HL-60/S4 treated with retinoic acid at 250 ng/mL for 4 days and 3 days (cell line): ENCODE measurements at regions not wholly inside any gene's neighbourhood (a gene's known extent, or its start where the extent isn't known, plus 50 kb on each side); places are given as distances from the start of the nearest gene placed in this dataset.
"Not testable (repeated sequence)": the region's sequence is repeated elsewhere in the genome, so short reads cannot be mapped to it uniquely, and the experiment has no call there.

Experiments used
- in situ Hi-C: fragments of 300-500 bp; cut with MboI; formaldehyde crosslinking; loops from 2 replicates; pipeline ENCODE4 v1.7.0; 2022; ENCODE audit warnings: low sequenced_read_pairs

DNA sequence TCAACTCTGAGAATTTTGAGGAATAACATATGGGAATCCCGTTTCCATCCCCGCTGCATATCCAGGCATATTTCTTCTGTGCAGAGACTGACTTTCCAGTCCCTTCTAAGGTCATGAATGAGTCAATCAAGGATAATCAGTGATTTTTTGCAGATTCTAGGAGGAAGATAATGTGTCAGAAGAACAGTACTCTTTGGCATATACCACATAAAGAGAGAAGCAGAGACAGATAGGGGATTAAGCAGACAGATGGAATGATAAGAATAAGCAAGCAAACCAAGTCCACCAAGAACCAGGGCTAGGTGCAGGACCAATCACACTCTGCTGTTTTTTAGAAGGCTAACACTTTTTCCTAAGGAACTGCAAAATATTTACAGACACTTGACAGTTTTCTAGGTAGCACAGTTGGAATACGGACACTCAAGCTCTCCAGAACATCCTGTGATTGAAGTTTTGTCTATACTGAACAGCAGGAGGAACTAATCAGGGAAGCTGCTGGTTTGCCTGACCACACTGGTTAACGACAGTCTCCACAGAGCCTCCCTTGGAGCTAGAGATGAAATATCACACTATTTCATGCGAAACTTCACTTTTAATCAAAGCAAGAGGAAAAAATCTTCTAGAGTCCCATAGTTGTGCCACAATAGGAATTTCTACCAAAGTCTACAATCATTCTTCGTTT, 450.0 kb upstream of the KCNMB2 start:
- in situ Hi-C loops = no loop called here

DNA sequence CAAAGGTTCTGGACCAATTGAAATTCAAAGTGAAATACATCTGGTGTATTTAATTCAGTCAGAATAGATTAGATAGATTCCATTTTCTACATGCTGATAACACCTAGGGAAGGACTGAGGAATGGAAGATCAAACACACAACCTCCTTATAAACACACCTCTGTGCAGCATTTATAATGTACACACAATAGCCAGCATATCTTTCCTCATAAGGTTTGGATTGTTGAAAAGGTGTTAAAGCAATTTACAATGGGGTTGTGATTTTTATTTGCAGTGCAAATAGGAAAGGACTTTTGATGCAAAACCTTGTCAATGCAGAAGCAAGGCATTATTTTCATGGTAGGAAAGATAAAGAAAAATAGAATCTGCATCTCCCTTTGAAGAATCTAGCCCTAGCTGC, 448.9 kb upstream of the KCNMB2 start:
- in situ Hi-C loops = no loop called here

DNA sequence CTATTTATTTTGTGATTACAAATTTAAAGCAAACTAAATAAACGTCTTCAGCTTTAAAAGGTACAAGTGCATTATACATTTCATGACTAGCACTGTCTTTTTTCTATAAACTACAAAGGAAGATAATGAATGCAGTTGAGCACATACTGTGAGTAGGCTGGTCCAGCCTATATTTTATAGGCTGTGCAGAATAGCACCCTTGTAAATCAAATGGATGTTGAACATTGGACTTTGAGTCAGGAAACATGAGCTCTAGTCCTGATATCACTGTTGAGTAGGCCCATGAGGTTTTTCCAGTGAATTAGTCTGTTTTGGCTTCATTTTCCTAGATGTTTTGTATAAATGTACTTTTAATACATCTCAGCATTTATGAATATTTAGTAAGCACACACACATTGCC, 447.3 kb upstream of the KCNMB2 start:
- in situ Hi-C loops = no loop called here

DNA sequence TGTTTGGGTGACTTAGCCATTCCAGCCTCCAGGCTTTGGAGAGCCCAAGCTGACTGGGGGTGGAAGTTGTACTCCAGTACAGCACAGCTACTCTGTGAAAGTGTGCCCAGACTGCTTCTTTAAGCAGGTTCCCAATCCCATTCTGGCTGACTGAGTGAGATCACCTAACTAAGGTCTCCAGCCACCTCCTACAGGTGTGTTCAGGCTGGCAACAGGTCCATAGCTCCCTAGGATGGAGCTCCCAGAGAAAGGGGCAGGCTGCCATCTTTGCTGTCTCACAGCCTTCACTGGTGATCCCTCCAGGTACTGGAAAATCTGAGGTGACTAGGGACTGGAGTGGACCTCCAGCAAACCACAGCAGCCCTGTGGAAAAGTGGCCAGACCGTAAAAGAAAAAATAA, 445.3 kb upstream of the KCNMB2 start:
- in situ Hi-C loops = no loop called here

DNA sequence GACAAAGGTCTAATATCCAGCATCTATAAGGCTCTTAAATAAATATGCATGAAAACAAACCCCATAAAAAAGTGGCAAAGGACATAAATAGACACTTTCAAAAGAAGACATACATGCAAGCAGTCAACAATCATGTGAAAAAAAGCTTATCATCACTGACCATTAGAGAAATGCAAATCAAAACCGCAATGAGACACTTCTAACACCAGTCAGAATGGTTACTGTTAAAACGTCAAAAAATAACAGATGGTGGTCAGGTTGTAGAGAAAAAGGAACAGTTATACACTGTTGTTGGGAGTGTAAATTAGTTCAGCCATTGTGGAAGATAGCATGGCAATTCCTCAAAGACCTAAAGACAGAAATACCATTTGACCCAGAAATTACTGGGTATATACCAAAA, 440.7 kb upstream of the KCNMB2 start:
- in situ Hi-C loops = no loop called here

DNA sequence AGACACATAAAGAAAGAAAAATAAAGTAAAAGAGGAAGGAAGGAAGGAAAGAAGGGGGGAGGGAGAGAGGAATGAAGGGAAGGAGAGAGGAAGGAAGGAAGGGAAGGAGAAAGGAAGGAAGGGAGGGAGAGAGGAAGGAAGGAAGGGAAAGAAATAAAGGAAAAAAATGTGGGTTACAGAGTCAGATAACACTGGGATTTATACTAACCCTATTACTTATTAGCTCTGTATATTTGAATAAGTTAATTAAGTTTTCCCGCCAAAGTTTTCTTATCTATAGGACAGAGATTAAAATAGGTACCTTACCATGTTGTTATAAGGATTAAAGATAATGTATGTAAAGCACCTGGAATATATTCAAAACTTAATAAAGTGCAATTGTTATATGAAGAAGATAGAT, 439.3 kb upstream of the KCNMB2 start:
- in situ Hi-C loops = no loop called here

DNA sequence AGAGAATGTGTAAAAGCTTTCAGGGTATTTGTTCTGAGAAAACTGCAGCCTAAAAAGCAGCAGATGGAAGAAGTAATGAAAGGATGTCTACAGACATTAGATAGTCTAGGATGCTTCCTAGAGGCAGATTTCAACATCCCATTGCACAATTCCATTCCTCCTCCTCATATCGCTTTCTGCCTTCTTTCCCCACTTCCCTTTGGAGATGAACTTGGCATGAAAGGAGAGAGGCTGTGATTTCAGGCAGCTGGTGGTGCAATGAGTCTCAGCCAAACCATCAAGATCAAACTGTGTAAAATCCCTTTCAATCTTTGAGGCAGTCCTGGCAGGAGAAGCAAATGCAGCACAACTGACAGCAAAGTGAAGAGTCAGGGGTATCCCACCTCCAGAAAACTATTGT, 438.7 kb upstream of the KCNMB2 start:
- in situ Hi-C loops = no loop called here

DNA sequence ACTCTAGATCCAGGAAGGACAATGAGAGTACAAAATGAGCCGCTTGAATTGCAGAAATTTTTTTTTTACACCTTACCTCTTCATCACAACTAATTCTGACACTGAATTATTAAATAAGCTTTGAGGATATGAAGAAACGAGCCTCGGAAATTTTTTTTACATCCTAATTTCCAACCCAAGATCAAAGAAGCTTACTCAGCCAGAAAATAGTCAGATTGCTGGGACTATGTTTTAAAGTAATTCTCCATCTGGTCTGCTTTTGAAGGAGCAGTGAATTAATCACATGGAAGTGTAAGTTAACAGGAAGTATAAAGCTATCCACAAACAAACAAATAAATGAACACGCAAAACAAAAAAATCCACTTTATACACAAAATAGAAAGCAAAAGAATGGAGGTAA, 437.0 kb upstream of the KCNMB2 start:
- in situ Hi-C loops = no loop called here

DNA sequence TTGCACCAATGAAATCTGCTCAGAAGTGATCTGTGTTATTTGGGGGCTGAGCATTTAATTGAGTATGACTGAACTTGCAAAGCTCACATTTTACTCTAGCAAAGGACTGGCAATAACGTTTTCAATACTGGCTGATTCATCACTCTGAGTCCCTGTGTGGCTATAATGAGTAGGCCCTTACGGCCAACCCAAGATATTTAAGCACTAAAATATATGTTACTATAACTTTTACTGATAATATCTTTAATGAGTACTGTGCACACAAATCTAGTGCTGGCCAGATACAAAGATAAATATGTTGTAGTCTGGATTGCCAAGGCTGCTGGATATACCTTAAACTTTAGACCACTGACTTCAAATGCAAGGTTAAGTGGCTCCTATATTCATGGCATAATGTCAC, 436.4 kb upstream of the KCNMB2 start:
- in situ Hi-C loops = no loop called here

DNA sequence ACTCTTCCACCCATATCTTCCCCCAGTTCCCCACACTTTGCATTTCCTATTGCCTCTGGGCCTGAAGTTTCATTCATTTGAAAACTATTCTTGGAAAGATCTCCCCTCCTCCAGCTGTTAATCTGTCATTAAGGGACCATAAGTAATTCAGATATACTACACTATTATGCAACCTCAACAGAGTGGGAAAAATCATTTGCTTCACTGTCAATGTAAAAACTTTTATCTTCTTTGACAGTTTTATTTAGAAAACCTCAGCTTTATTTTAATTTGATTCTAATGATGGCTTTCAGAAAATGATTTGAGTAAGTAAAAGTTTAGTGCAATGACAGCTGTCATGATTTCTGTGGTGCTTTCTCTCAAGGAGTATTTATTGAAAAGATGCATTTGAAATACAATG, 435.3 kb upstream of the KCNMB2 start:
- in situ Hi-C loops = no loop called here

DNA sequence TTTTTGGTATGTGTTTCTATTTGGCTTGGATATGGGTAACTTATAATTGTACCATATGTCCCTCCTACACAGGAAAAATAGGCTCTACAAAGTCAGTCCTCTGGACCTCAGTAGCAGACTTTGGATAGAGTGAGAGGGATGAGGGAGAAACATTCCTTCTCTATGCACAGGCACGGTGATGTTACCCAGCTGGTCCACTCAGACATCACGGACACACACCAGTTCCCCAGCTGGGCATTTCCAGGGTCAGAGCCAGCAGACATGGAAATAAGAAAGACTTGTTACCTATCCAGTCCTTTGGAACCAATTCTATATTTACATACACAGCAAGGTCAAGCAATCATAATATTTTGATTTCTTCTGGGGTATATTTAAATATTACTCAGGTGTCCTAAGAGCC, 433.1 kb upstream of the KCNMB2 start:
- in situ Hi-C loops = no loop called here

DNA sequence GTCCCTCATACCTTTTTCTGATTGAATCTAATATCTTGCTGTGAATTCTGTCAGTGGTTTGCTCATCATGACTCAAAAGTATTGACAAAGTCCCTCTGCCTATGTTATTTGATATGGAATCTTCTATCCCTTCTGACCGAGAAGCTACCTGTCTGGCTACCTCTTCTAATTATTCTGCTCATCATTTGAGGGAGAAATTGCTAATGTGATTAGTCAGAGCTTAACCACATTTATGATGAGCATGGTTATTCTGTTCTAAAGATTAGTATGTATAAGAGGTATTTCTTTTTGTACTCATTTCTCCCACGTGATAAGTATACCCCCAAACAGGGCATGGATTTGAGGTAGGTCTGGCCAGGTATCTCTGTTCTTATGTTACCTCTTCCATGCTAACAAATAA, 428.4 kb upstream of the KCNMB2 start:
- in situ Hi-C loops = no loop called here

DNA sequence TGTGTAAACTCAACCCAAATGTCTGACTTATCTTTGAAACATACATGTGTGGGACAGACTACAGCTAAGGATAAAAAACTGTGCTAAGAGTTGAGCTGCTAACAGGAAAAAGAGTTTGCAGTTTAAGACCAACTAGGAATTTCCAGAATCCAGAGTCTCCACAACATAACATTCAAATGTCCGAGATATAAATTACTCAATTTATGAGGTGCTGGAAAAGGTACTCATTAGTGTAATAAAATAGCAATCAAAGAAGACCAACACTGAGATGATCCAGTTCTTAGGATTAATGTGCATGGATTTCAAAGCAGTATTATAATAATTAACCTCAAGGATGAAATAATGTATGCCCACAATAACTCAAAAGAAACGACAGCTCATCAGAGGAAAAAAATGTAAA, 426.5 kb upstream of the KCNMB2 start:
- in situ Hi-C loops = no loop called here

DNA sequence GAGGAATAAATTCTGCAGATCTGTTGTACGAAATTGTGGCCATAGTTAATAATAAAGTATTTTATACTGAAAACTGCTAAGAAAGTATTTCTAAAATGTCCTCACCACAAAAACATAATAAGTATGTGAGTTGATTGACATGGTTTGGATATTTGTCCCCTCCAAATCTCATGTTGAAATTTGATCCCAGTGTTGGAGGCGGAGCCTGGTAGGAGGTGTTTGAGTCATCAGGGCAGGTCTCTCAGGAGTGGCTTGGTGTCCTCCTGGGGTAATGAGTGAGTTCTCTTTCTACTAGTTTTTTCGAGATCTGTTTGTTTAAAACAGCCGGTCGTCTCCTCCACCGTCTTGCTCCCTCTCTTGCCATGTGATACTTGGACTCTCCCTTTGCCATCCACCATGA, 424.1 kb upstream of the KCNMB2 start:
- in situ Hi-C loops = no loop called here

DNA sequence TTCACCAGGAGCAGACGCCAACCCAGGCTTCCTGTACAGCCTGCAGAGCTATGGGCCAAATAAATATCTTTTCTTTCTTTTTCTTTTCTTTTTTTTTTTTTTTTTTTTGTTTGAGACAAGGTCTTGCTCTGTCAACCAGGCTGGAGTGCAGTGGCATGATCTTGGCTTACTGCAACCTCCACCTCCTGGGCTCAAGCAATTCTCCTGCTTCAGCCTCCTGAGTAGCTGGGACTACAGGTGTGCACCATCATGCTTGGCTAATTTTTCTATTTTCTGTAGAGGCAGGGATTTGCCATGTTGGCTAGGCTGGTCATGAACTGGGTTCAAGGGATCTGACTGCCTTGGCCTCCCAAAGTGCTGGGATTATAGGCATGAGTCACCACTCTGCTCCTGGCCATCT, 423.7 kb upstream of the KCNMB2 start:
- in situ Hi-C loops = not testable (repeated sequence)

DNA sequence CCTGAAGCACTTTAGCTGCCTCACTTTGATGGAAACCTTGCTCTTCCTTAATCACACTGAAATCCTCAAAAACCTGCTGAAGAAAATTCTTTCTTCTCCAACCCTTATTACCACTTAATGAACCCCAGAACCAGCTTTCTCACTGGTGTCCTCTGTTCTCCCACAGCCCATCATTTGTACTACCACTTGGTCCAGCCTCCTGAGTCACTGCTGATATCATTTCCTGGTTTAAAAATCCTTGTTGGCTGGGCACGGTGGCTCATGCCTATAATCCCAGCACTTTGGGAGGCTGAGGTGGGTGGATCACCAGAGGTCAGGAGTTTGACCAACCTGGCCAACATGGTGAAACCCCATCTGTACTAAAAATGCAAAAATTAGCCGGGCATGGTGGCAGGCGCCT, 418.6 kb upstream of the KCNMB2 start:
- in situ Hi-C loops = no loop called here

DNA sequence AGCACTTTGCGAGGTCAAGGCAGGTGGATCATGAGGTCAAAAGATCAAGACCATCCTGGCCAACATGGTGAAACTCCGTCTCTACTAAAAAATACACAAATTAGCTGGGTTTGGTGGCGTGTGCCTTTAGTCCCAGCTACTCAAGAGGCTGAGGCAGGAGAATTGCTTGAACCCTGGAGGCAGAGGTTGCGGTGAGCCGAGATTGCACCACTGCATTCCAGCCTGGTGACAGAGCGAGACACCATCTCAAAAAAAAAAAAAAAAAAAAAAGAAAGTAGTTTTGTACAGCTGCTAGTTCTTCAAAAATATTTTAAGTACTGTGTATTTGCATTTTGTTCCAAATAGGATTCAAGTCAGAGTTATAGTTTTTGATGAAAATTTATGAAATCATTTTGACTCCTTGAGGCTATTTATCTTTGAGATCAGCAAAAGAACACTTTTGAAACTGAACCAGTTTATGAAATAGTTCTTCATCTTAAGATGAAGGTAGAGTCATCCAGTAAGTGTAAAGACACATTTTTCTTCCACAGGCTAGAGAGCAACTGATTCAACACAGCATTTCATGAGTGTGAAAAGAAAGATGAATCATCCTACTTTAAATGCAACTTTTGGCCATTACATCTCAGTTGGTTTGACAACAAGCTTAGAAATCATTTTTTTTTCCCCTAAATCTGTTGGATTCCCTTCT, 416.5 kb upstream of the KCNMB2 start:
- in situ Hi-C loops = not testable (repeated sequence)

DNA sequence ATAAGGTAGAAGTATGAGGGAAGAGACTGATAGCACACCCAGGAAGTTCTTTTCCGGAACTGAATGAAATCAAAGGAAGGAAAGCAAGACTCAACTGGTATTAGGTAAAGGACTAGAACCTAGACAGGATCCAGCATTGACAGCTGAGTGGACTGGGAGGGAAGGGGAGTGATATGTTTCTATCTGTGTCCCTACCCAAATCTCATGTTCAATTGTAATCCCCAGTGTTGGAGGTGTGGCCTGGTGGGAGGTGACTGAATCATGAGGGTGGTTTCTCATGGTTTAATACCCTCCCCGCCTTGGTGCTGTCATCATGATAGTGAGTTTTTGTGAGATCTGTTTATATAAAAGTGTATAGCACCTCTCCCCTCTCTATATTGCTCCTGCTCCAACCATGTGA, 415.9 kb upstream of the KCNMB2 start:
- in situ Hi-C loops = no loop called here

DNA sequence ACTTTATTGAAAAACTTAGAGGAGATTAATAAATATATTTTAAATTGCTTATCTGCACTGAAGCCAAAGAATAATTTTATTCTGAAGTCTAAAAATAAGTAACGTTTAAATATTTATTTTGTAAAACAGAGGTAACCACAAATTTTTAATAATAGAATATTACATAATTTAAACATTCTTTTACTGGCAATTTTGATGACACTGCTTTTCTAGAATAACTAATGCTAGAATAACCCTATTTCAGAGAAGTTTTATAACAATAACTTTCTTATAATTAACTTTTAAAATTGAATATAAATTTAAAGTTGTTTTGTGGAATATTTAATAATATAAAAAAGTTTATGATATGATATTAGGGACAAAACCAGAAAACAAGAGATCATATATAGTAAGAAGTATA, 409.6 kb upstream of the KCNMB2 start:
- in situ Hi-C loops = no loop called here

DNA sequence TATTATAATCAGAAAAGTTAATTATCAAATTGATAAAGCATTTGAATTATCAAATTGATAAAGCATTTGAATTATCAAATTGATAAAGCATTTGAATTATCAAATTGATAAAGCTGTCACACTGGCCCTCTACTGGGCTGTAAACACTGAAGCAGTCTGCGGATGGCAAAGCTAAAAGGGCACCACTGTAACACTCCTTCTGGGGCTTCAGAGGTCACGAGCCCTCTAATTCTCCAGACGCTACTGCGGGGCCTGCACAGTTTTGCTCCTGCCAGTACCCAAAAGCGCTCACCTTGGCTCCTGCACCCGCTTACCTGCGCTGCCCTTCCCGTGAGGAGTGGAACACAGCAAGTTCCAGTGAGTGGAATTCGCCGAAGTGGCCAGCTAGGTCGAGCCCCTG, 409.0 kb upstream of the KCNMB2 start:
- in situ Hi-C loops = no loop called here

DNA sequence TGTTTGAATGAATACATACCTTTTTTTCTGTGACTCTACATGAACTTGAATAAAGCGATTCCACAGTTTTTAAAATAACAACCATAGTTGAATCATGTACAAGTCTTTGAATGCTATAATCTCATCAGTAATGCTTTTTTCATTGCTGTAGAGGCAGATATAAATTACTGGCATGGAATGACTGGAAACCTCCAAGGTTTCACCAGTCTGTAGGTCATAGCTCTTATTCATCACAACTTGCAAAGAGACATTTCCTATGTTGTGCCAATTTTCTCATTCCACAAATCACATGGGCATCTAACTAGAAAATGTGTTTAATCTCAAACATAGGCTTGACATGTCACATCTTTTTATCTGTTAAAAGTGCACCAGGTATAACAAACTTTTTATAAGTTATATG, 407.1 kb upstream of the KCNMB2 start:
- in situ Hi-C loops = no loop called here

DNA sequence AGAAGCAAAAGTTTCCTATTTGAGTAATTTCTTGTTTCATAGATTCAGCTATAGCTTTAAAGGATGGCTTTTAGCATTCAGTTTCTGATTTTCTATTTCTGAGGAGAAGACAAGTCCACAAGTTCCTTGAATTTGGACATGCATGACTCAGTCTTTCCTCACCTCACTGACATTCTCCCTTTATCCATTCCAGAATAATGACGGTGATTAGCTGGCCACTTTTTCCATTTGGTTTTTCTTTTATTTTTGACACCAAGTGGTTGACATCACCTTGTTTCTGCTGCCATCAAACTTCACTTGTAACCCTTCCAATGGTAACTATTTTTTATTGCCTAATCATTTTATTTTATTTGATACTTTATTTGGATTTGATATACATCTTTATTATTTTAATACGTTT, 404.4 kb upstream of the KCNMB2 start:
- in situ Hi-C loops = no loop called here

DNA sequence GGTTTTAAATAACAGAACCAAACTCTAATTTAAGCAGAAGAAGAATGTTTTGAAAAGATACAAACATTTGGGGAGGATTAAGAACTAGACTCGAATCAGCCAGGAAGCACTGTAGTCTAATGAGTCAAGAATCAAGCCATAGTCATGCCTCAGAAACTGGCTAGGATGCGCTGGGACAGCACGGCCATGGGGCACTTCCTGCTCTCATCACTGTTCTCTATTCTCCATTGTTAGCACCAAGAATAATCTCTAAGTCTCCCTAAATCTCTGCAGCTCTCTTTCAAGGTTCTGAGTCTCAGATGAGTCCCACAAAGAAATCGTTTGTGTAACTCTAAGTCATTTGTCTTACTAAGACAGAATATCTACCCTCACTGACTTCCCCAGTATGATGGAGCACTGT, 399.0 kb upstream of the KCNMB2 start:
- in situ Hi-C loops = no loop called here
